ENCODE measurements at regions not wholly inside any gene's neighbourhood (a gene's known extent, or its start where the extent isn't known, plus 50 kb on each side); places are given as distances from the start of the nearest gene placed in this dataset.

GRCh38 chr10:62475551-62475950 lies 101.4 kb downstream of the ZNF365 start:
- H3K9me3 ChIP-seq (ENCODE audit: insufficient read depth, low read length), result no peaks in the 10 kb centered on the region
- H3K79me2 ChIP-seq (ENCODE audit: low read length), result no peaks in the 10 kb centered on the region
- H2AFZ ChIP-seq (ENCODE audit: low read depth, low read length), result no peak overlapping the region
- no peaks in the 10 kb centered on the region for H3K36me3 ChIP-seq (replicated peaks; ENCODE audit: low read depth, low read length)
- peaks cover 11% of the 10 kb centered on the region for H3K4me1 ChIP-seq (ENCODE audit: low read length)
- H3K4me2 ChIP-seq (ENCODE audit: low read length), result no peak overlapping the region
- H3K27ac ChIP-seq (ENCODE audit: low read length), result no peak overlapping the region
- H3K4me3 ChIP-seq (ENCODE audit: low read length), result no peak overlapping the region
- no peaks in the 10 kb centered on the region for H3K27me3 ChIP-seq (ENCODE audit: low read depth, low read length)
- H4K20me1 ChIP-seq (ENCODE audit: insufficient read depth, low read length), result no peaks in the 10 kb centered on the region
- TF ChIP-seq EZH2phosphoT487 (IDR thresholded peaks at IDR 0.05; ENCODE audit: low read depth) (no peak), CTCF (IDR thresholded peaks at IDR 0.05; ENCODE audit: low read depth, low read length) (no peak)
- H3K9ac ChIP-seq (ENCODE audit: low read length), result no peak overlapping the region

GRCh38 chr10:62479523-62479922 lies 105.4 kb downstream of the ZNF365 start:
- Histone ChIP-seq H4K20me1 (ENCODE audit: insufficient read depth, low read length) (no peaks in the 10 kb centered on the region), H3K9me3 (ENCODE audit: insufficient read depth, low read length) (no peaks in the 10 kb centered on the region), H3K27ac (ENCODE audit: low read length) (no peak overlapping the region), H3K9ac (ENCODE audit: low read length) (no peak overlapping the region), H3K4me3 (ENCODE audit: low read length) (no peak overlapping the region), H3K4me2 (ENCODE audit: low read length) (no peak overlapping the region), H3K36me3 (replicated peaks; ENCODE audit: low read depth, low read length) (no peaks in the 10 kb centered on the region), H3K27me3 (ENCODE audit: low read depth, low read length) (no peaks in the 10 kb centered on the region), H3K4me1 (ENCODE audit: low read length) (peaks cover 3% of the 10 kb centered on the region; the same call in 1 of the 2 replicates), H2AFZ (ENCODE audit: low read depth, low read length) (no peak overlapping the region), H3K79me2 (ENCODE audit: low read length) (no peaks in the 10 kb centered on the region)
- TF ChIP-seq CTCF (IDR thresholded peaks at IDR 0.05; ENCODE audit: low read depth, low read length) (no peak), EZH2phosphoT487 (IDR thresholded peaks at IDR 0.05; ENCODE audit: low read depth) (no peak)

GRCh38 chr10:62480196-62480595 lies 106.0 kb downstream of the ZNF365 start:
- Histone ChIP-seq H3K4me1 (ENCODE audit: low read length) (peaks cover 3% of the 10 kb centered on the region; the same call in 1 of the 2 replicates), H3K27me3 (ENCODE audit: low read depth, low read length) (no peaks in the 10 kb centered on the region), H3K9ac (ENCODE audit: low read length) (no peak overlapping the region), H4K20me1 (ENCODE audit: insufficient read depth, low read length) (no peaks in the 10 kb centered on the region), H3K79me2 (ENCODE audit: low read length) (no peaks in the 10 kb centered on the region), H3K9me3 (ENCODE audit: insufficient read depth, low read length) (no peaks in the 10 kb centered on the region), H3K4me2 (ENCODE audit: low read length) (no peak overlapping the region), H3K36me3 (replicated peaks; ENCODE audit: low read depth, low read length) (no peaks in the 10 kb centered on the region), H3K27ac (ENCODE audit: low read length) (no peak overlapping the region), H2AFZ (ENCODE audit: low read depth, low read length) (no peak overlapping the region), H3K4me3 (ENCODE audit: low read length) (no peak overlapping the region)
- no peak for TF ChIP-seq CTCF (IDR thresholded peaks at IDR 0.05; ENCODE audit: low read depth, low read length)
- no peak for TF ChIP-seq EZH2phosphoT487 (IDR thresholded peaks at IDR 0.05; ENCODE audit: low read depth)

GRCh38 chr10:62482581-62482980 lies 108.4 kb downstream of the ZNF365 start:
- H3K4me3 ChIP-seq (ENCODE audit: low read length), result no peak overlapping the region
- H3K79me2 ChIP-seq (ENCODE audit: low read length), result no peaks in the 10 kb centered on the region
- no peak overlapping the region for H3K27ac ChIP-seq (ENCODE audit: low read length)
- TF ChIP-seq EZH2phosphoT487 (IDR thresholded peaks at IDR 0.05; ENCODE audit: low read depth), result no peak
- no peak for TF ChIP-seq CTCF (IDR thresholded peaks at IDR 0.05; ENCODE audit: low read depth, low read length)
- H4K20me1 ChIP-seq (ENCODE audit: insufficient read depth, low read length), result no peaks in the 10 kb centered on the region
- H3K27me3 ChIP-seq (ENCODE audit: low read depth, low read length), result no peaks in the 10 kb centered on the region
- H3K4me2 ChIP-seq (ENCODE audit: low read length), result no peak overlapping the region
- H3K9me3 ChIP-seq (ENCODE audit: insufficient read depth, low read length), result no peaks in the 10 kb centered on the region
- H2AFZ ChIP-seq (ENCODE audit: low read depth, low read length), result no peak overlapping the region
- peaks cover 3% of the 10 kb centered on the region; the same call in 1 of the 2 replicates for H3K4me1 ChIP-seq (ENCODE audit: low read length)
- no peak overlapping the region for H3K9ac ChIP-seq (ENCODE audit: low read length)
- no peaks in the 10 kb centered on the region for H3K36me3 ChIP-seq (replicated peaks; ENCODE audit: low read depth, low read length)
